ENCODE measurements at regions not wholly inside any gene's neighbourhood (a gene's known extent, or its start where the extent isn't known, plus 50 kb on each side); places are given as distances from the start of the nearest gene placed in this dataset.

DNA sequence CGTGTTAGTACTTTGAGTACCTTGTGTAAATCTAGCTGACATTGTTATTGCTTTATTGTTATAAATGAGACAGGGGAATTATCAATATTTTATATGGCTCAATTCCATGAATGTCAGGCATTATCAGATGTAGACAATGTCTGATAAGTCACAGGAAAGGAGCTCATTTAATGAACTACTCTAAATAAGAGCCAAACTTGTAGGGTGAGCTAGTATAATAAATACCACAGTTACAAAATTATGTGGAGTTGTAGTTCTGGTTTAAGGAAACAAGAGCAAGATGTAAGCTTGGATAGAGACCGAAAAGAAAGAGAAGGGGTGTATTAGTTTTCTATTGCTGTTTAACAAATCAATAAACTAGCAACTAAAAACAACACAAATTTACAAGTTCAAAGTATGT lies 891.8 kb upstream of the SLITRK1 start:
- WGBS, 4 donors = 52 to 74% (median 71%) methylated on average over 2 of the region's 2 CpGs
- TF ChIP-seq, protein P1, sequence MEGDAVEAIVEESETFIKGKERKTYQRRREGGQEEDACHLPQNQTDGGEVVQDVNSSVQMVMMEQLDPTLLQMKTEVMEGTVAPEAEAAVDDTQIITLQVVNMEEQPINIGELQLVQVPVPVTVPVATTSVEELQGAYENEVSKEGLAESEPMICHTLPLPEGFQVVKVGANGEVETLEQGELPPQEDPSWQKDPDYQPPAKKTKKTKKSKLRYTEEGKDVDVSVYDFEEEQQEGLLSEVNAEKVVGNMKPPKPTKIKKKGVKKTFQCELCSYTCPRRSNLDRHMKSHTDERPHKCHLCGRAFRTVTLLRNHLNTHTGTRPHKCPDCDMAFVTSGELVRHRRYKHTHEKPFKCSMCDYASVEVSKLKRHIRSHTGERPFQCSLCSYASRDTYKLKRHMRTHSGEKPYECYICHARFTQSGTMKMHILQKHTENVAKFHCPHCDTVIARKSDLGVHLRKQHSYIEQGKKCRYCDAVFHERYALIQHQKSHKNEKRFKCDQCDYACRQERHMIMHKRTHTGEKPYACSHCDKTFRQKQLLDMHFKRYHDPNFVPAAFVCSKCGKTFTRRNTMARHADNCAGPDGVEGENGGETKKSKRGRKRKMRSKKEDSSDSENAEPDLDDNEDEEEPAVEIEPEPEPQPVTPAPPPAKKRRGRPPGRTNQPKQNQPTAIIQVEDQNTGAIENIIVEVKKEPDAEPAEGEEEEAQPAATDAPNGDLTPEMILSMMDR (IDR thresholded peaks at IDR 0.05) = no peak
- TF ChIP-seq POLR2A (IDR thresholded peaks at IDR 0.05) = no peak
- Histone ChIP-seq H3K27me3 (no peaks in the 10 kb centered on the region), H3K4me3 (no peak overlapping the region), H3K9me3 (replicated peaks in 1 of 3) (no peaks in the 10 kb centered on the region), H3K4me1 (replicated peaks in 1 of 2) (no peaks in the 10 kb centered on the region), H3K36me3 (replicated peaks in 1 of 2) (no peaks in the 10 kb centered on the region), H3K27ac (no peak overlapping the region)
- intact Hi-C loops (cut with DNase I) = no loop called here
- no peak for DNase-seq

DNA sequence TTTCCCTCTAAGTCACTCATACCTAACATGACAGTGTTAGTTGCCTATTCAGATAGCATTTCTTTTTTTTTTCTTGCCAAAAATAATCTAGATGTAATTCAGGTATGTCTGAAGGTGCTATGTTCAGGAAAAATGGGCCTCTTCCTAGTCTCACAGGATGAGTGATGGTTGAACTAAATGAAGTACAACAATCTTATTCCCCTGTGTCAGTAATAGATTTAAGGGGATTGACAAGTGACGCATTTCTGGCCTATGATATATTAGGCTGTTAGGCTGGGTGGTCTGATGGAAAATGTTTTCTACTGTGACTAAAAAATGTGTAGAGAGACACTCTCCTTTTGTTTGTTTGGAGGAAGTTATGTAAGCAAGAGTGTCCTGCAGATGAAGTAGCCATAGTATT lies 878.7 kb upstream of the SLITRK1 start:
- no peaks in the 10 kb centered on the region for H3K36me3 ChIP-seq (replicated peaks in 1 of 2)
- H3K9me3 ChIP-seq (replicated peaks in 1 of 3) = no peaks in the 10 kb centered on the region
- no peak overlapping the region for H3K4me3 ChIP-seq
- no peaks in the 10 kb centered on the region for H3K4me1 ChIP-seq (replicated peaks in 1 of 2)
- no peaks in the 10 kb centered on the region for H3K27me3 ChIP-seq
- TF ChIP-seq POLR2A (IDR thresholded peaks at IDR 0.05) = no peak
- TF ChIP-seq, protein P1 (IDR thresholded peaks at IDR 0.05) = no peak
- H3K27ac ChIP-seq = no peak overlapping the region
- WGBS, 4 donors = 73 to 88% (median 83%) methylated on average over 1 of the region's 1 CpG
- DNase-seq = no peak
- intact Hi-C loops (cut with DNase I) = no loop called here

DNA sequence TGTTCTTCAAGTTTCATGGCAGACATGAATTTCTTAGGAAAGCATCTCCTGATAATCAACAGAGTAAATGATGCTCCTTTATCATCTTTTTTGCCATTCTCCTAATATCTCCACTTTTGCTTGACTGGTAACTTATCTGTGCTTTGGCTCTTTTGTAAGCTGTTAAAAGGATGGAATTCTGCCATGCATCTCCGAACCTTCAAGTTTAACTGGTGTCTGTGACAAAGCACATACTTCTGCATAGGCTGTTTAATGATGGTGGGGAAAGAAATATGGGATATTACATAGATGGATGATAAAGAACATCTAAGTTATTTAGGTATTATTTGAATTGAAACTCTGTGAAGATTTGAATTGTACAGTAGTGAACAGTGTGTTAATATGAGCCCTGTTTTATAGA lies 866.9 kb upstream of the SLITRK1 start:
- H3K4me1 ChIP-seq (replicated peaks in 1 of 2) = no peaks in the 10 kb centered on the region
- no peak for DNase-seq
- no peak overlapping the region for H3K27ac ChIP-seq
- TF ChIP-seq, protein P1 (IDR thresholded peaks at IDR 0.05) = no peak
- no peak for TF ChIP-seq POLR2A (IDR thresholded peaks at IDR 0.05)
- WGBS, 4 donors = 42 to 71% (median 60%) methylated on average over 1 of the region's 1 CpG
- intact Hi-C loops (cut with DNase I) = no loop called here
- no peak overlapping the region for H3K4me3 ChIP-seq
- H3K9me3 ChIP-seq (replicated peaks in 1 of 3) = no peaks in the 10 kb centered on the region
- H3K27me3 ChIP-seq = no peaks in the 10 kb centered on the region
- H3K36me3 ChIP-seq (replicated peaks in 1 of 2) = no peaks in the 10 kb centered on the region

DNA sequence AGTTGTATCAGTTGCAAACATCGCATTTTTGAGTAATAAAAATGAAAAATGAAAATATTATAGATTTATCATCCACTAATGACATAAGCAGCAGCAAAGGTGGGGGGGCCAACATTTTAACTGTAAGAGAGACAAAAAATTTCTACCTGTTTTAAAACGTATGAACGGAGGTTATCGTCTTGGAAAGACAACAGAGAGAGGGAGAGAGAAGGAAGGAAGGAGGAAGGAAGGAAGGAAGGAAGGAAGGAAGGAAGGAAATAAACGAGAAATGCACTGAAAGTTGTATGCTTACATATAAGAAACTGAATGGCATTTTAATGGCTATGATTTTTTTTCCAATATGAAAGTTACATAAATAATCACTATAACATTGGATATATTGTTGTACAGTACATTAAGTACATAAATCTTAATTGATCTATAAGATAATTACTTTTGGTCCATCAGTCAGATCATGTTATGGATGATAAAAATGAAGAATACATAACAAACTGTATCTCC lies 862.8 kb upstream of the SLITRK1 start:
- no peak for TF ChIP-seq POLR2A (IDR thresholded peaks at IDR 0.05)
- WGBS, 4 donors = 67 to 84% (median 74%) methylated on average over 5 of the region's 5 CpGs

DNA sequence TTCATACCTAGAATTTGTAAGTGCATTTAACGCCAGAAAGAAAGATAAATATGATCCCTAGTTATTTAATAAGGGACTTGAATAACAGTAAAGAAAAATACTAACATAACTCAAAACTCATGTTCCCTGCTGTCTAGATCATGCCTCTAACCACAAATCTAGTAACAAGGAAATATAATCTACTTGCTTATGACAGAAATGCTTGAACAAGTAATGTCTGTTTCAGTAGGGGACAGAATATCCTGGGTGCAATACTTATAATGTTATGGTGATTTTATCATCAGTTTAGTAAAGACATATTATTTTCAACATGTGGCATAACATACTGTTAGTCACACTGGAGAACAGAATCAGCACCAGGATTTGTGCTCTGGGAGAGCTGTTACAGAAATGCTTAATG lies 861.9 kb upstream of the SLITRK1 start:
- no peak overlapping the region for H3K27ac ChIP-seq
- H3K36me3 ChIP-seq (replicated peaks in 1 of 2) = no peaks in the 10 kb centered on the region
- H3K27me3 ChIP-seq = no peaks in the 10 kb centered on the region
- no peaks in the 10 kb centered on the region for H3K4me1 ChIP-seq (replicated peaks in 1 of 2)
- H3K4me3 ChIP-seq = no peak overlapping the region
- H3K9me3 ChIP-seq (replicated peaks in 1 of 3) = no peaks in the 10 kb centered on the region
- intact Hi-C loops (cut with DNase I) = no loop called here
- WGBS, 4 donors = 58 to 65% (median 64%) methylated on average over 1 of the region's 1 CpG
- DNase-seq = no peak
- TF ChIP-seq, protein P1 (IDR thresholded peaks at IDR 0.05) = no peak
- TF ChIP-seq POLR2A (IDR thresholded peaks at IDR 0.05) = no peak

More for the DNA sequence above, 862.8 kb upstream of the SLITRK1 start:
- Histone ChIP-seq H3K4me3 (no peak overlapping the region), H3K27me3 (no peaks in the 10 kb centered on the region), H3K4me1 (replicated peaks in 1 of 2) (no peaks in the 10 kb centered on the region), H3K36me3 (replicated peaks in 1 of 2) (no peaks in the 10 kb centered on the region), H3K27ac (no peak overlapping the region), H3K9me3 (replicated peaks in 1 of 3) (no peaks in the 10 kb centered on the region)
- intact Hi-C loops (cut with DNase I) = no loop called here
- DNase-seq = no peak

All from adrenal gland (tissue), 9 donors.